Natural killer cell (primary cell): ENCODE measurements at regions not wholly inside any gene's neighbourhood (a gene's known extent, or its start where the extent isn't known, plus 50 kb on each side); places are given as distances from the start of the nearest gene placed in this dataset.

Source experiments
- ATAC-seq, 3 donors: fragments of 150-1000 bp in 2 of 3; fragments of 200-7000 bp in 1 of 3; cut with Tn5 transposase; 1 replicate in 1 of 3; 2 replicates in 2 of 3; pipeline ENCODE4 v1.10.0; 2021; ENCODE audit warnings: mild to moderate bottlenecking in 2 of 3, moderate library complexity in 2 of 3
- DNase-seq, 2 donors: peaks; one replicate each; pipeline versions ENCODE4 v3.0.0 to v3.0.0-alpha.2; 2013 to 2021; ENCODE audit warnings: mixed read lengths in 1 of 2
- H3K27ac ChIP-seq: one replicate; pipeline ENCODE4 v1.5.1; 2013; ENCODE audit warnings: mild to moderate bottlenecking, low read length
- H3K27me3 ChIP-seq: one replicate; pipeline ENCODE4 v1.6.1; 2013; ENCODE audit warnings: low read length; ENCODE audit not compliant: control insufficient read depth, insufficient read depth
- H3K36me3 ChIP-seq: one replicate; pipeline ENCODE4 v1.6.1; 2013; ENCODE audit warnings: low read length; ENCODE audit not compliant: control insufficient read depth, insufficient read depth
- H3K4me1 ChIP-seq: one replicate; pipeline ENCODE4 v1.6.1; 2013; ENCODE audit warnings: low read length; ENCODE audit not compliant: control insufficient read depth, insufficient read depth
- H3K4me3 ChIP-seq: one replicate; pipeline ENCODE4 v1.5.1; 2013; ENCODE audit warnings: low read length
- H3K9me3 ChIP-seq: one replicate; pipeline ENCODE4 v1.6.1; 2013; ENCODE audit warnings: low read length; ENCODE audit not compliant: control insufficient read depth, insufficient read depth
- H3K27ac Mint-ChIP-seq, 2 donors: one replicate each; pipeline ENCODE4 v1.8.0; 2022; ENCODE audit warnings: mild to moderate bottlenecking in 2 of 2, mixed read lengths in 2 of 2, moderate library complexity in 1 of 2
- H3K27me3 Mint-ChIP-seq, 2 donors: one replicate each; pipeline ENCODE4 v1.8.0; 2022; ENCODE audit warnings: low read depth in 2 of 2, mixed read lengths in 2 of 2
- H3K36me3 Mint-ChIP-seq: one replicate; pipeline ENCODE4 v1.8.0; 2022; ENCODE audit warnings: mixed read lengths
- H3K4me1 Mint-ChIP-seq, 2 donors: one replicate each; pipeline ENCODE4 v1.8.0; 2022; ENCODE audit warnings: mixed read lengths in 2 of 2
- H3K4me3 Mint-ChIP-seq: one replicate; pipeline ENCODE4 v1.8.0; 2022; ENCODE audit warnings: mild to moderate bottlenecking, moderate library complexity, mixed read lengths
- H3K9me3 Mint-ChIP-seq, 2 donors: one replicate each; pipeline ENCODE4 v1.8.0; 2022; ENCODE audit warnings: mixed read lengths in 2 of 2
- WGBS: methylation state at CpG from one replicate; pipeline ENCODE4 v1.1.7; 2013; ENCODE audit warnings: missing lambda C conversion rate; ENCODE audit not compliant: insufficient coverage; 5-methylcytosine and 5-hydroxymethylcytosine counted together
- intact Hi-C: fragments of 100-400 bp; cut with micrococcal nuclease; formaldehyde crosslinking; loops from one replicate; pipeline ENCODE4 v1.14.2; 2022
- TF ChIP-seq, protein P1 (sequence below): fragments of 200-600 bp; IDR thresholded peaks from one replicate; pipeline ENCODE4 v1.8.0; 2022; ENCODE audit warnings: antibody characterized with exemption

DNA sequence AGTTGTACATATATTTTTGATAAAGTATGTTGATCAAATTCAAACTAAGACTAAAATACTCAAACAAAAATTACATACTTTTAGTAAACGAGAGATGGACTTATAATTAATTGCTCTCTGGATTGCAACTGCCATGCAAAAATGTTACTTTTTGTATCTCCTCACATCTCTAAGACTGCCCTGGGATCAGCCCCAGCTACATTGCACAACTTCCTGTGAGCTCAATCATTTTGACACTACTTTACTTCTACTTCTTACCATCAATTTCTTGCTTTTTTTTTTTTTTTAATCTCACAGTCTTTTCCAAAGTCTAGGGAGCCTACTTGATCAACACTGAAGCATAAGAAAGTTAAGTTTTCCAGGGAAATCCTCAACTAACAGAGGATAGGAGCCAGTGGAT is 506.0 kb upstream of the CDH10 start:
- Histone ChIP-seq H3K4me3 (no peak overlapping the region), H3K36me3 (no peaks in the 10 kb centered on the region), H3K27ac (no peak overlapping the region), H3K27me3 (no peaks in the 10 kb centered on the region), H3K9me3 (peaks cover 3% of the 10 kb centered on the region), H3K4me1 (no peaks in the 10 kb centered on the region)
- 14% methylated on average over 1 of the region's 1 CpG for WGBS
- H3K36me3 Mint-ChIP-seq = no peaks in the 10 kb centered on the region
- H3K4me3 Mint-ChIP-seq = no peak overlapping the region
- intact Hi-C loops = no loop called here
- TF ChIP-seq, protein P1, sequence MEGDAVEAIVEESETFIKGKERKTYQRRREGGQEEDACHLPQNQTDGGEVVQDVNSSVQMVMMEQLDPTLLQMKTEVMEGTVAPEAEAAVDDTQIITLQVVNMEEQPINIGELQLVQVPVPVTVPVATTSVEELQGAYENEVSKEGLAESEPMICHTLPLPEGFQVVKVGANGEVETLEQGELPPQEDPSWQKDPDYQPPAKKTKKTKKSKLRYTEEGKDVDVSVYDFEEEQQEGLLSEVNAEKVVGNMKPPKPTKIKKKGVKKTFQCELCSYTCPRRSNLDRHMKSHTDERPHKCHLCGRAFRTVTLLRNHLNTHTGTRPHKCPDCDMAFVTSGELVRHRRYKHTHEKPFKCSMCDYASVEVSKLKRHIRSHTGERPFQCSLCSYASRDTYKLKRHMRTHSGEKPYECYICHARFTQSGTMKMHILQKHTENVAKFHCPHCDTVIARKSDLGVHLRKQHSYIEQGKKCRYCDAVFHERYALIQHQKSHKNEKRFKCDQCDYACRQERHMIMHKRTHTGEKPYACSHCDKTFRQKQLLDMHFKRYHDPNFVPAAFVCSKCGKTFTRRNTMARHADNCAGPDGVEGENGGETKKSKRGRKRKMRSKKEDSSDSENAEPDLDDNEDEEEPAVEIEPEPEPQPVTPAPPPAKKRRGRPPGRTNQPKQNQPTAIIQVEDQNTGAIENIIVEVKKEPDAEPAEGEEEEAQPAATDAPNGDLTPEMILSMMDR = no peak
- DNase-seq (no peak), ATAC-seq (no peak)
- H3K27me3 Mint-ChIP-seq = no peaks in the 10 kb centered on the region
- H3K27ac Mint-ChIP-seq = no peak overlapping the region
- no peaks in the 10 kb centered on the region for H3K4me1 Mint-ChIP-seq
- H3K9me3 Mint-ChIP-seq = peaks cover 11 to 13% of the 10 kb centered on the region in 2 donors

GRCh38 chr5:25128606-25129005 is 483.8 kb upstream of the CDH10 start:
- H3K27me3 ChIP-seq = no peaks in the 10 kb centered on the region
- no peaks in the 10 kb centered on the region for H3K4me1 ChIP-seq
- Mint-ChIP-seq H3K9me3 (peaks cover 18 to 41% of the 10 kb centered on the region in 2 donors), H3K4me1 (no peaks in the 10 kb centered on the region), H3K4me3 (no peak overlapping the region), H3K27me3 (no peaks in the 10 kb centered on the region), H3K27ac (no peak overlapping the region), H3K36me3 (peaks cover 25% of the 10 kb centered on the region)
- no peaks in the 10 kb centered on the region for H3K36me3 ChIP-seq
- no peak for DNase-seq
- no peak for ATAC-seq
- TF ChIP-seq, protein P1 = no peak
- H3K9me3 ChIP-seq = peaks cover 4% of the 10 kb centered on the region
- H3K4me3 ChIP-seq = no peak overlapping the region
- intact Hi-C loops = no loop called here
- whole genome bisulfite sequencing = 93% methylated on average over 3 of the region's 4 CpGs
- no peak overlapping the region for H3K27ac ChIP-seq

GRCh38 chr5:25119650-25120049 is 474.9 kb upstream of the CDH10 start:
- Mint-ChIP-seq H3K36me3 (peaks cover 5% of the 10 kb centered on the region), H3K9me3 (peaks cover 11 to 20% of the 10 kb centered on the region in 2 donors), H3K4me3 (no peak overlapping the region), H3K4me1 (no peaks in the 10 kb centered on the region), H3K27ac (no peak overlapping the region), H3K27me3 (no peaks in the 10 kb centered on the region)
- H3K27ac ChIP-seq = no peak overlapping the region
- peaks cover 2% of the 10 kb centered on the region for H3K9me3 ChIP-seq
- TF ChIP-seq, protein P1 = no peak
- H3K36me3 ChIP-seq = no peaks in the 10 kb centered on the region
- WGBS = 97% methylated on average over 6 of the region's 7 CpGs
- DNase-seq = no peak
- ATAC-seq = no peak
- no peak overlapping the region for H3K4me3 ChIP-seq
- H3K4me1 ChIP-seq = no peaks in the 10 kb centered on the region
- intact Hi-C loops = no loop called here
- H3K27me3 ChIP-seq = no peaks in the 10 kb centered on the region

DNA sequence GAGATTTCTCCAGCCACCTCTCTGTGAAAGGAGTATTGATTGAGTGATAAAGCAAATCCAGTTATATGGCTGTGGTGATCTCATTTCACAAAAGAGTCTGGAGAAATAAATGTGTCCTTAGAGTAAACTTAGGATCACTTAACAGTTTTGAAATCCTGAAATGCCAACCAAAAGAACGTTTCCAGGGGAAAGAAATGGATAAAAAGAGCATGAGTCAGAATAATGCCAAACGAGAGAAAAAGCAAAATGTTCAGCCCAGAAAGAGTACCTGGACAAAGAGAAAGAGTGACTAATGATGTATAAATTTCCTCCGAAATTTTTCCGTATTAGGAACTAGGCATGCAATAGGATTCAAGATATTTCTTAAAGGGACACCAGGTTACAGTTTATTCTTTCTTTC is 463.1 kb upstream of the CDH10 start:
- H3K4me1 ChIP-seq = no peaks in the 10 kb centered on the region
- no peak overlapping the region for H3K4me3 Mint-ChIP-seq
- H3K36me3 ChIP-seq = no peaks in the 10 kb centered on the region
- H3K27ac ChIP-seq = no peak overlapping the region
- H3K9me3 ChIP-seq = peaks cover 7% of the 10 kb centered on the region
- ATAC-seq (no peak), DNase-seq (no peak)
- TF ChIP-seq, protein P1 = no peak
- H3K27me3 ChIP-seq = no peaks in the 10 kb centered on the region
- H3K27me3 Mint-ChIP-seq = no peaks in the 10 kb centered on the region
- no peak overlapping the region for H3K27ac Mint-ChIP-seq
- H3K4me3 ChIP-seq = no peak overlapping the region
- WGBS = 78% methylated on average over 4 of the region's 4 CpGs
- peaks cover 13 to 27% of the 10 kb centered on the region in 2 donors for H3K9me3 Mint-ChIP-seq
- no peaks in the 10 kb centered on the region for H3K36me3 Mint-ChIP-seq
- intact Hi-C loops = no loop called here
- no peaks in the 10 kb centered on the region for H3K4me1 Mint-ChIP-seq
